ENCODE measurements at regions not wholly inside any gene's neighbourhood (a gene's known extent, or its start where the extent isn't known, plus 50 kb on each side); places are given as distances from the start of the nearest gene placed in this dataset.

DNA sequence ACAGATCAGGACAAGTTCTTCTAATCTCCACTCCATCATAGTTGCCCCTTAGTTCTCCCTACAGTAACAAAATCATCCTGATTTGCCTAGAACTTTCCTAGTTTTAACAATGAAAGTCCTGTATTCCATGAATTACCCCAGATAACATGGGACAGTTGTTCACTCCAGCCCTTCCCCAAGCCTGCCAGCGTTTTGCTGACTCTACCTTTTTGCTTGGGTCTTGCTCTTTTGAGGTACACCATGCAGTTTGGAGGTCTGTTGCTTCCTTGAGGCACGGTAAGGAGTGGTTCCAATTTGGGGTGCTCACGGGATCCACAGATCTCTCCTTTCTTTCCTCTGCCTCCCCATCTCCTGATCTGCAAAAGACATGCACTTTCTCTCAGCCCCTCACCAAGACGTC is 61.6 kb upstream of the DYRK2 start:
- TF ChIP-seq, protein P1, sequence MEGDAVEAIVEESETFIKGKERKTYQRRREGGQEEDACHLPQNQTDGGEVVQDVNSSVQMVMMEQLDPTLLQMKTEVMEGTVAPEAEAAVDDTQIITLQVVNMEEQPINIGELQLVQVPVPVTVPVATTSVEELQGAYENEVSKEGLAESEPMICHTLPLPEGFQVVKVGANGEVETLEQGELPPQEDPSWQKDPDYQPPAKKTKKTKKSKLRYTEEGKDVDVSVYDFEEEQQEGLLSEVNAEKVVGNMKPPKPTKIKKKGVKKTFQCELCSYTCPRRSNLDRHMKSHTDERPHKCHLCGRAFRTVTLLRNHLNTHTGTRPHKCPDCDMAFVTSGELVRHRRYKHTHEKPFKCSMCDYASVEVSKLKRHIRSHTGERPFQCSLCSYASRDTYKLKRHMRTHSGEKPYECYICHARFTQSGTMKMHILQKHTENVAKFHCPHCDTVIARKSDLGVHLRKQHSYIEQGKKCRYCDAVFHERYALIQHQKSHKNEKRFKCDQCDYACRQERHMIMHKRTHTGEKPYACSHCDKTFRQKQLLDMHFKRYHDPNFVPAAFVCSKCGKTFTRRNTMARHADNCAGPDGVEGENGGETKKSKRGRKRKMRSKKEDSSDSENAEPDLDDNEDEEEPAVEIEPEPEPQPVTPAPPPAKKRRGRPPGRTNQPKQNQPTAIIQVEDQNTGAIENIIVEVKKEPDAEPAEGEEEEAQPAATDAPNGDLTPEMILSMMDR (IDR thresholded peaks at IDR 0.05), result no peak
- TF ChIP-seq POLR2A (IDR thresholded peaks at IDR 0.05), result no peak
